Endodermal cell (in vitro differentiated cells): ENCODE measurements at regions not wholly inside any gene's neighbourhood (a gene's known extent, or its start where the extent isn't known, plus 50 kb on each side); places are given as distances from the start of the nearest gene placed in this dataset.
A peak's percentile ranks its signal among the peaks of the same experiment; 100 is the strongest.
"Not testable (repeated sequence)": the region's sequence is repeated elsewhere in the genome, so short reads cannot be mapped to it uniquely, and the experiment has no call there.

Source experiments
- DNase-seq: peaks from one replicate; pipeline ENCODE4 v3.0.0-alpha.2; 2017
- H3K27ac ChIP-seq: 2 replicates; pipeline ENCODE4 v1.5.1; 2013; ENCODE audit warnings: mild to moderate bottlenecking, low read depth, low read length, moderate library complexity
- H3K27me3 ChIP-seq: 2 replicates; pipeline ENCODE4 v1.6.1; 2013; ENCODE audit warnings: mild to moderate bottlenecking, low read length, moderate library complexity; ENCODE audit not compliant: insufficient read depth, control insufficient read depth, poor library complexity, severe bottlenecking
- H3K36me3 ChIP-seq: 2 replicates; pipeline ENCODE4 v1.7.0; 2013; ENCODE audit warnings: mild to moderate bottlenecking, low read length, moderate library complexity; ENCODE audit not compliant: control insufficient read depth, insufficient read depth
- H3K4me1 ChIP-seq: one replicate; pipeline ENCODE4 v1.7.0; 2013; ENCODE audit warnings: low read length; ENCODE audit not compliant: control insufficient read depth, insufficient read depth
- H3K4me3 ChIP-seq: 2 replicates; pipeline ENCODE4 v1.5.1; 2013; ENCODE audit warnings: mild to moderate bottlenecking, low read length, moderate library complexity
- H3K9ac ChIP-seq: 2 replicates; pipeline ENCODE4 v1.6.1; 2013; ENCODE audit warnings: mild to moderate bottlenecking, low read length, moderate library complexity; ENCODE audit not compliant: poor library complexity, severe bottlenecking; ENCODE audit errors: extremely low read depth
- H3K9me3 ChIP-seq: 2 replicates; pipeline ENCODE4 v1.6.1; 2013; ENCODE audit warnings: mild to moderate bottlenecking, low read length, moderate library complexity; ENCODE audit not compliant: control insufficient read depth
- H3K27ac Mint-ChIP-seq: 2 replicates; pipeline ENCODE4 v1.8.0; 2020; ENCODE audit warnings: mixed read lengths
- H3K27me3 Mint-ChIP-seq: 2 replicates; pipeline ENCODE4 v1.8.0; 2021; ENCODE audit warnings: mild to moderate bottlenecking, mixed read lengths; ENCODE audit not compliant: insufficient read depth
- H3K36me3 Mint-ChIP-seq: 2 replicates; pipeline ENCODE4 v1.8.0; 2020; ENCODE audit warnings: low read depth, mixed read lengths
- H3K4me1 Mint-ChIP-seq: 2 replicates; pipeline ENCODE4 v1.8.0; 2020; ENCODE audit warnings: mixed read lengths
- H3K4me3 Mint-ChIP-seq: 2 replicates; pipeline ENCODE4 v1.8.0; 2020; ENCODE audit warnings: mild to moderate bottlenecking, moderate library complexity, mixed read lengths
- H3K9me3 Mint-ChIP-seq: 2 replicates; pipeline ENCODE4 v1.8.0; 2020; ENCODE audit warnings: mild to moderate bottlenecking, mixed read lengths
- CTCF ChIP-seq: fragments of 200-600 bp; sonication (generic); conservative IDR thresholded peaks from 2 replicates; pipeline ENCODE4 v1.5.0; 2021; ENCODE audit warnings: antibody characterized with exemption, mild to moderate bottlenecking
- WGBS, 2 experiments: methylation state at CpG; one replicate each; pipeline versions ENCODE4 v1.1.5 to v1.1.7; 2013; ENCODE audit warnings: missing lambda C conversion rate in 2 of 2, mixed read lengths in 1 of 2; ENCODE audit not compliant: insufficient coverage in 1 of 2, insufficient read length in 1 of 2; 5-methylcytosine and 5-hydroxymethylcytosine counted together

- Histone ChIP-seq H3K9me3 (no peaks in the 10 kb centered on the region), H3K27me3 (no peaks in the 10 kb centered on the region), H3K4me3 (no peak overlapping the region), H3K4me1 (peaks cover 3% of the 10 kb centered on the region), H3K9ac (no peak overlapping the region), H3K36me3 (no peaks in the 10 kb centered on the region), H3K27ac (no peak overlapping the region)
- peaks cover 8% of the 10 kb centered on the region for H3K27me3 Mint-ChIP-seq
- peaks cover 5% of the 10 kb centered on the region for H3K9me3 Mint-ChIP-seq
- DNase-seq, result peak; percentile 61
- peak; percentile 48 for TF ChIP-seq CTCF
- peaks cover 19% of the 10 kb centered on the region for H3K4me1 Mint-ChIP-seq
- peak overlapping the region; percentile 51 for H3K4me3 Mint-ChIP-seq
- no peaks in the 10 kb centered on the region for H3K36me3 Mint-ChIP-seq
- WGBS, 2 experiments, result 72 to 81% methylated on average over 14 to 30 of the region's 30 CpGs
- H3K27ac Mint-ChIP-seq, result no peak overlapping the region
These were observed 427.9 kb downstream of the KCTD16 start for GRCh38 chr5:144598451-144599068.

GRCh38 chr5:144596517-144596916 is 425.8 kb downstream of the KCTD16 start:
- no peak overlapping the region for H3K4me3 Mint-ChIP-seq
- WGBS, 2 experiments, result 93 to 100% methylated on average over 1 to 2 of the region's 2 CpGs
- Histone ChIP-seq H3K27me3 (no peaks in the 10 kb centered on the region), H3K27ac (no peak overlapping the region), H3K9me3 (no peaks in the 10 kb centered on the region), H3K9ac (no peak overlapping the region), H3K36me3 (no peaks in the 10 kb centered on the region), H3K4me3 (no peak overlapping the region), H3K4me1 (peaks cover 4% of the 10 kb centered on the region)
- H3K4me1 Mint-ChIP-seq, result peaks cover 25% of the 10 kb centered on the region
- H3K27ac Mint-ChIP-seq, result no peak overlapping the region
- DNase-seq, result no peak
- peaks cover 9% of the 10 kb centered on the region for H3K9me3 Mint-ChIP-seq
- TF ChIP-seq CTCF, result no peak
- peaks cover 8% of the 10 kb centered on the region for H3K27me3 Mint-ChIP-seq
- H3K36me3 Mint-ChIP-seq, result no peaks in the 10 kb centered on the region

GRCh38 chr5:144594919-144595318 is 424.2 kb downstream of the KCTD16 start:
- 88 to 94% methylated on average over 9 to 25 of the region's 25 CpGs for WGBS, 2 experiments
- peaks cover 25% of the 10 kb centered on the region for H3K4me1 Mint-ChIP-seq
- no peak for TF ChIP-seq CTCF
- Histone ChIP-seq H3K36me3 (no peaks in the 10 kb centered on the region), H3K4me3 (no peak overlapping the region), H3K27me3 (no peaks in the 10 kb centered on the region), H3K4me1 (peaks cover 4% of the 10 kb centered on the region), H3K9me3 (no peaks in the 10 kb centered on the region), H3K9ac (no peak overlapping the region), H3K27ac (no peak overlapping the region)
- no peak overlapping the region for H3K27ac Mint-ChIP-seq
- no peaks in the 10 kb centered on the region for H3K36me3 Mint-ChIP-seq
- peak; percentile 48 for DNase-seq
- H3K4me3 Mint-ChIP-seq, result no peak overlapping the region
- H3K9me3 Mint-ChIP-seq, result peaks cover 9% of the 10 kb centered on the region
- H3K27me3 Mint-ChIP-seq, result peaks cover 8% of the 10 kb centered on the region

- H3K36me3 Mint-ChIP-seq, H3K9me3 ChIP-seq, H3K9ac ChIP-seq, H3K4me1 ChIP-seq, H3K27me3 Mint-ChIP-seq, H3K9me3 Mint-ChIP-seq, H3K27me3 ChIP-seq, H3K27ac ChIP-seq, H3K36me3 ChIP-seq, H3K27ac Mint-ChIP-seq: not testable (repeated sequence)
- H3K4me3 Mint-ChIP-seq, result peak overlapping the region; percentile 12
- 67 to 100% methylated on average over 1 to 4 of the region's 4 CpGs for WGBS, 2 experiments
- peaks cover 25% of the 10 kb centered on the region for H3K4me1 Mint-ChIP-seq
- DNase-seq, result peak; percentile 78
- H3K4me3 ChIP-seq, result peak overlapping the region; percentile 53
These were observed 423.6 kb downstream of the KCTD16 start for GRCh38 chr5:144594234-144594633.
